Endothelial cell of umbilical vein (primary cell): ENCODE measurements at regions not wholly inside any gene's neighbourhood (a gene's known extent, or its start where the extent isn't known, plus 50 kb on each side); places are given as distances from the start of the nearest gene placed in this dataset.

Experiments used
- BruUV-seq: library from RNA; stranded (reverse); fragments of 400-500 nt; replicated peaks from 2 replicates; lab custom pipeline; 2021; lab: Mats Ljungman, UMichigan
- CTCF ChIA-PET: fragments of 300-600, 350-600 bp; sonication (Branson Sonifier 250); formaldehyde crosslinking; loops from one replicate; lab custom pipeline; 2021; ENCODE audit warnings: antibody characterized with exemption, inconsistent platforms; lab: Charles Lee
- POLR2A ChIA-PET: fragments of 300-600, 350-600 bp; sonication (Branson Sonifier 250); formaldehyde crosslinking; loops from one replicate; lab custom pipeline; 2021; ENCODE audit warnings: antibody characterized with exemption, inconsistent platforms; lab: Charles Lee
- DNase-seq: peaks from one replicate; pipeline ENCODE4 v3.0.0-alpha.2; 2011; ENCODE audit warnings: low read depth, low spot score
- FAIRE-seq: peaks from 2 replicates; lab custom pipeline; 2011; peaks lifted over from hg19 to GRCh38; lab: Jason Lieb, UNC
- H2AFZ ChIP-seq: 2 replicates; pipeline ENCODE4 v1.6.0; 2012; ENCODE audit warnings: low read depth, low read length, control low read depth, inconsistent platforms
- H3K27ac ChIP-seq: 2 replicates; pipeline ENCODE4 v1.5.1; 2011; ENCODE audit warnings: low read depth, mild to moderate bottlenecking, control low read depth, low read length, moderate library complexity; ENCODE audit not compliant: insufficient read depth
- H3K27me3 ChIP-seq, 2 experiments: 2 replicates each; pipeline versions ENCODE4 v1.6.0 to v1.6.1; 2011; ENCODE audit warnings: low read length in 2 of 2, mixed read lengths in 1 of 2; ENCODE audit not compliant: control insufficient read depth in 2 of 2, insufficient read depth in 2 of 2
- H3K36me3 ChIP-seq, 2 experiments: 2 replicates in 1 of 2; 3 replicates in 1 of 2; pipeline ENCODE4 v1.5.1; 2011; ENCODE audit warnings: low read length in 2 of 2, mild to moderate bottlenecking in 1 of 2, moderate library complexity in 1 of 2; ENCODE audit not compliant: control insufficient read depth in 2 of 2, insufficient read depth in 2 of 2; ENCODE audit errors: extremely low read depth in 1 of 2
- H3K4me1 ChIP-seq: 3 replicates; pipeline ENCODE4 v1.5.1; 2011; ENCODE audit warnings: mild to moderate bottlenecking, low read length; ENCODE audit not compliant: control insufficient read depth, insufficient read depth; ENCODE audit errors: extremely low read depth
- H3K4me2 ChIP-seq: 2 replicates; pipeline ENCODE4 v1.6.1; 2011; ENCODE audit warnings: low read length, control low read depth, mixed read lengths; ENCODE audit not compliant: insufficient read depth
- H3K4me3 ChIP-seq, 3 experiments: fragments of 200-600 bp in 1 of 3; sonication (generic), shearing (Covaris generic) in 1 of 3; replicated peaks in 1 of 3; 2 replicates each; pipeline ENCODE4 v1.5.1; 2011 to 2016; ENCODE audit warnings: control low read depth in 3 of 3, low read length in 3 of 3, mild to moderate bottlenecking in 2 of 3, inconsistent platforms in 1 of 3, low read depth in 1 of 3, moderate library complexity in 1 of 3; ENCODE audit not compliant: insufficient read depth in 1 of 3
- H3K79me2 ChIP-seq: 2 replicates; pipeline ENCODE4 v1.6.0; 2012; ENCODE audit warnings: low read length, inconsistent platforms; ENCODE audit not compliant: control insufficient read depth, insufficient read depth
- H3K9ac ChIP-seq: replicated peaks from 2 replicates; pipeline ENCODE3; 2011; ENCODE audit warnings: low read length, control low read depth; ENCODE audit not compliant: insufficient read depth; ENCODE audit errors: extremely low read depth
- H3K9me1 ChIP-seq: replicated peaks from 3 replicates; pipeline ENCODE4 v1.6.0; 2011; ENCODE audit warnings: mild to moderate bottlenecking, low read length; ENCODE audit not compliant: control insufficient read depth, insufficient read depth; ENCODE audit errors: extremely low read depth
- H3K9me3 ChIP-seq: replicated peaks from 2 replicates; pipeline ENCODE4 v1.5.1; 2012; ENCODE audit warnings: low read length, inconsistent platforms; ENCODE audit not compliant: control insufficient read depth, insufficient read depth
- H4K20me1 ChIP-seq: replicated peaks from 2 replicates; pipeline ENCODE3; 2011; ENCODE audit warnings: mild to moderate bottlenecking, low read length; ENCODE audit not compliant: control insufficient read depth, insufficient read depth; ENCODE audit errors: extremely low read depth
- CTCF ChIP-seq, 2 donors: IDR thresholded peaks; 1 replicate in 1 of 2; 2 replicates in 1 of 2; pipeline ENCODE4 v1.5.1; 2011; ENCODE audit warnings: low read length in 2 of 2, mild to moderate bottlenecking in 2 of 2, moderate library complexity in 2 of 2, control low read depth in 1 of 2, inconsistent platforms in 1 of 2, low read depth in 1 of 2; ENCODE audit not compliant: insufficient read depth in 1 of 2; ENCODE audit errors: extremely low read depth in 1 of 2
- EZH2 ChIP-seq: IDR thresholded peaks from 2 replicates; pipeline ENCODE4 v1.6.1; 2012; ENCODE audit warnings: borderline replicate concordance, low read depth, mild to moderate bottlenecking, moderate library complexity, low read length, inconsistent platforms; ENCODE audit not compliant: severe bottlenecking
- FOS ChIP-seq: IDR thresholded peaks from 2 replicates; pipeline ENCODE4 v1.6.1; 2011; ENCODE audit warnings: mild to moderate bottlenecking, low read length, moderate library complexity, borderline replicate concordance; ENCODE audit not compliant: insufficient read depth
- GATA2 ChIP-seq: IDR thresholded peaks from 2 replicates; pipeline ENCODE4 v1.7.0; 2011; ENCODE audit warnings: low read depth, mild to moderate bottlenecking, moderate library complexity, mixed read lengths, low read length; ENCODE audit not compliant: insufficient read length, insufficient read depth
- JUN ChIP-seq: IDR thresholded peaks from 2 replicates; pipeline ENCODE4 v1.6.1; 2011; ENCODE audit warnings: borderline replicate concordance, low read depth; ENCODE audit not compliant: insufficient read length, insufficient read depth
- MAX ChIP-seq: IDR thresholded peaks from 2 replicates; pipeline ENCODE4 v1.6.1; 2011; ENCODE audit not compliant: insufficient read depth, insufficient read length
- MYC ChIP-seq: IDR thresholded peaks from one replicate; pipeline ENCODE4 v1.6.1; 2011; ENCODE audit warnings: mild to moderate bottlenecking, low read depth, low read length
- POLR2A ChIP-seq: IDR thresholded peaks from 2 replicates; pipeline ENCODE4 v1.6.1; 2012; ENCODE audit warnings: low read depth, mild to moderate bottlenecking, control low read depth, low read length
- POLR2AphosphoS5 ChIP-seq: IDR thresholded peaks from 2 replicates; pipeline ENCODE4 v1.6.1; 2012; ENCODE audit warnings: low read depth, mild to moderate bottlenecking, control low read depth, low read length, moderate library complexity; ENCODE audit not compliant: insufficient read depth
- dilution Hi-C: fragments of 300-500 bp; cut with MboI; formaldehyde crosslinking; loops from one replicate; pipeline ENCODE4 v1.15.0; 2019; ENCODE audit warnings: low sequenced_read_pairs; ENCODE audit not compliant: extremely low pct_ligation_motif_present
- intact Hi-C: fragments of 100-400 bp; cut with micrococcal nuclease; formaldehyde crosslinking; loops from one replicate; pipeline ENCODE4 v1.10.0; 2022

GRCh38 chr2:34003795-34004194, 404.7 kb upstream of the FAM98A start:
- no peak overlapping the region for H3K4me2 ChIP-seq
- no peak overlapping the region for H2AFZ ChIP-seq
- H3K27ac ChIP-seq, result no peak overlapping the region
- no peaks in the 10 kb centered on the region for H3K4me1 ChIP-seq
- no peaks in the 10 kb centered on the region for H3K27me3 ChIP-seq
- H3K9me3 ChIP-seq, result no peaks in the 10 kb centered on the region
- CTCF ChIA-PET, result no interaction called here
- H3K79me2 ChIP-seq, result no peaks in the 10 kb centered on the region
- dilution Hi-C loops, result no loop called here
- H4K20me1 ChIP-seq, result no peaks in the 10 kb centered on the region
- DNase-seq (no peak), FAIRE-seq (no peak)
- intact Hi-C loops, result no loop called here
- no peak overlapping the region for H3K4me3 ChIP-seq
- TF ChIP-seq MAX, result no peak
- no peak for TF ChIP-seq POLR2AphosphoS5
- TF ChIP-seq POLR2A, result no peak
- no peak for TF ChIP-seq MYC
- TF ChIP-seq EZH2, result no peak
- TF ChIP-seq CTCF (IDR thresholded peaks at IDR 0.05; ENCODE audit: extremely low read depth in 1 of 2, insufficient read depth in 1 of 2, low read depth in 1 of 2, low read length in 2 of 2), result no peak
- no peak for TF ChIP-seq FOS
- TF ChIP-seq JUN, result no peak
- TF ChIP-seq GATA2, result no peak
- H3K36me3 ChIP-seq, result no peaks in the 10 kb centered on the region
- POLR2A ChIA-PET, result no interaction called here
- BruUV-seq, result no TSS peak
- H3K9me1 ChIP-seq, result no peaks in the 10 kb centered on the region
- H3K9ac ChIP-seq, result no peak overlapping the region
